AG04450 (cell line): ENCODE measurements at regions not wholly inside any gene's neighbourhood (a gene's known extent, or its start where the extent isn't known, plus 50 kb on each side); places are given as distances from the start of the nearest gene placed in this dataset.

Experiments
- CTCF ChIA-PET: fragments of 300-600, 350-600 bp; formaldehyde crosslinking; extraction: SDS; loops from one replicate; lab custom pipeline; 2022; ENCODE audit warnings: antibody characterized with exemption, inconsistent platforms; lab: Charles Lee
- POLR2A ChIA-PET: fragments of 350-600 bp; formaldehyde crosslinking; extraction: SDS; loops from one replicate; lab custom pipeline; 2021; ENCODE audit warnings: antibody characterized with exemption, inconsistent platforms; lab: Yijun Ruan, JAX
- DNase-seq: peaks from one replicate; pipeline ENCODE4 v3.0.0-alpha.2; 2011; ENCODE audit warnings: low read depth, low spot score
- H3K27ac ChIP-seq: one replicate; pipeline ENCODE4 v1.5.1; 2012; ENCODE audit warnings: low read depth, low read length, control low read depth
- H3K27me3 ChIP-seq: one replicate; pipeline ENCODE4 v1.6.0; 2012; ENCODE audit warnings: low read length; ENCODE audit not compliant: control insufficient read depth, insufficient read depth
- H3K4me3 ChIP-seq: 2 replicates; pipeline ENCODE4 v1.5.1; 2011; ENCODE audit warnings: mild to moderate bottlenecking, low read depth, low read length, control low read depth
- H3K9me3 ChIP-seq: 2 replicates; pipeline ENCODE4 v1.5.1; 2012; ENCODE audit warnings: low read length; ENCODE audit not compliant: control insufficient read depth, insufficient read depth
- TF ChIP-seq, protein P1 (sequence below): IDR thresholded peaks from 2 replicates; pipeline ENCODE4 v1.5.1; 2011; ENCODE audit warnings: low read depth, low read length, control low read depth, inconsistent platforms

- Histone ChIP-seq H3K27me3 (peaks cover 2% of the 10 kb centered on the region), H3K27ac (no peak overlapping the region), H3K4me3 (no peak overlapping the region), H3K9me3 (peaks cover 9% of the 10 kb centered on the region; the same call in 1 of the 2 replicates)
- TF ChIP-seq, protein P1, sequence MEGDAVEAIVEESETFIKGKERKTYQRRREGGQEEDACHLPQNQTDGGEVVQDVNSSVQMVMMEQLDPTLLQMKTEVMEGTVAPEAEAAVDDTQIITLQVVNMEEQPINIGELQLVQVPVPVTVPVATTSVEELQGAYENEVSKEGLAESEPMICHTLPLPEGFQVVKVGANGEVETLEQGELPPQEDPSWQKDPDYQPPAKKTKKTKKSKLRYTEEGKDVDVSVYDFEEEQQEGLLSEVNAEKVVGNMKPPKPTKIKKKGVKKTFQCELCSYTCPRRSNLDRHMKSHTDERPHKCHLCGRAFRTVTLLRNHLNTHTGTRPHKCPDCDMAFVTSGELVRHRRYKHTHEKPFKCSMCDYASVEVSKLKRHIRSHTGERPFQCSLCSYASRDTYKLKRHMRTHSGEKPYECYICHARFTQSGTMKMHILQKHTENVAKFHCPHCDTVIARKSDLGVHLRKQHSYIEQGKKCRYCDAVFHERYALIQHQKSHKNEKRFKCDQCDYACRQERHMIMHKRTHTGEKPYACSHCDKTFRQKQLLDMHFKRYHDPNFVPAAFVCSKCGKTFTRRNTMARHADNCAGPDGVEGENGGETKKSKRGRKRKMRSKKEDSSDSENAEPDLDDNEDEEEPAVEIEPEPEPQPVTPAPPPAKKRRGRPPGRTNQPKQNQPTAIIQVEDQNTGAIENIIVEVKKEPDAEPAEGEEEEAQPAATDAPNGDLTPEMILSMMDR = no peak
- CTCF ChIA-PET = interaction anchor here (0.6 kb wide), 1 partner anchor 21 kb away, joined by 5 read pairs; no protein-coding TSS in a partner anchor
- POLR2A ChIA-PET = no interaction called here
- DNase-seq = no peak
Observed at GRCh38 chr17:68179236-68179925, 68.5 kb upstream of the AMZ2 start.

DNA sequence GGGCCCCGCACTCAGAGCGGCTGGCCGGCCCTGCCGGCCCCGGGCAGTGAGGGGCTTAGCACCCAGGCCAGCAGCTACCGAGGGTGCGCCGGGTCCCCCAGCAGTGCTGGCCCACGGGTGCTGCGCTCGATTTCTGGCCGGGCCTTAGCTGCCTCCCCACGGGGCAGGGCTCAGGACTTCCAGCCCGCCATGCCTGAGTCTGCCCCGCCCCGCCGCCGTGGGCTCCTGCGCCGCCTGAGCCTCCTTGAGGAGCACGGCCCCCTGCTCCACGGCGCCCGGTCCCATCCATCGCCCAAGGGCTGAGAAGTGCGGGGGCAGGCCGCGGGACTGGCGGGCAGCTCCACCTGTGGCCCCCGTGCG lies 67.9 kb upstream of the AMZ2 start:
- Histone ChIP-seq H3K4me3 (no peak overlapping the region), H3K27me3 (peaks cover 2% of the 10 kb centered on the region), H3K27ac (no peak overlapping the region), H3K9me3 (peaks cover 9% of the 10 kb centered on the region; the same call in 1 of the 2 replicates)
- no peak for DNase-seq
- ChIA-PET CTCF (interaction anchor here (0.6 kb wide), 1 partner anchor 20 kb away, joined by 5 read pairs; no protein-coding TSS in a partner anchor), POLR2A (no interaction called here)
- TF ChIP-seq, protein P1 = no peak

DNA sequence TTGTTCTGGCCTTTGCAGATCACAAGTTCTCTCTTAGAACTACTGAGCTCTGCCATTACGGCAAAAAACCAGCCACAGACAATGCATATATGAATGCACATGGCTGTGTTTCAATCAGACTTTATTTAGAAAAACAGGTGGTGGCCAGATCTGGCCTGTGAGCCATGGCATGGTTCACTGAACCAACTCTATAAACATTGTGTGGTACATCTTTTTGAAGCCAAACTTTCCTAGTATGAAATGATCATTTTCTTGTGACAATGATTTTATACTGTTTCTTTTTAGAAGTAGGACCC lies 65.9 kb upstream of the AMZ2 start:
- ChIA-PET CTCF (interaction anchor here (1.1 to 2.0 kb wide), 2 partner anchors 10 to 19 kb away, joined by 8 to 10 read pairs; no protein-coding TSS in a partner anchor), POLR2A (interaction anchor here (0.6 kb wide), 1 partner anchor 133 kb away, joined by 5 read pairs; no protein-coding TSS in a partner anchor)
- TF ChIP-seq, protein P1 = no peak
- peaks cover 2% of the 10 kb centered on the region for H3K27me3 ChIP-seq
- peaks cover 4% of the 10 kb centered on the region; the same call in 1 of the 2 replicates for H3K9me3 ChIP-seq
- H3K4me3 ChIP-seq = no peak overlapping the region
- no peak overlapping the region for H3K27ac ChIP-seq
- no peak for DNase-seq

- peaks cover 4% of the 10 kb centered on the region; the same call in 1 of the 2 replicates for H3K9me3 ChIP-seq
- ChIA-PET CTCF (no interaction called here), POLR2A (no interaction called here)
- peaks cover 2% of the 10 kb centered on the region for H3K27me3 ChIP-seq
- H3K27ac ChIP-seq = no peak overlapping the region
- no peak for DNase-seq
- TF ChIP-seq, protein P1 = no peak
- no peak overlapping the region for H3K4me3 ChIP-seq
Observed at GRCh38 chr17:68182940-68183551, 64.8 kb upstream of the AMZ2 start.

DNA sequence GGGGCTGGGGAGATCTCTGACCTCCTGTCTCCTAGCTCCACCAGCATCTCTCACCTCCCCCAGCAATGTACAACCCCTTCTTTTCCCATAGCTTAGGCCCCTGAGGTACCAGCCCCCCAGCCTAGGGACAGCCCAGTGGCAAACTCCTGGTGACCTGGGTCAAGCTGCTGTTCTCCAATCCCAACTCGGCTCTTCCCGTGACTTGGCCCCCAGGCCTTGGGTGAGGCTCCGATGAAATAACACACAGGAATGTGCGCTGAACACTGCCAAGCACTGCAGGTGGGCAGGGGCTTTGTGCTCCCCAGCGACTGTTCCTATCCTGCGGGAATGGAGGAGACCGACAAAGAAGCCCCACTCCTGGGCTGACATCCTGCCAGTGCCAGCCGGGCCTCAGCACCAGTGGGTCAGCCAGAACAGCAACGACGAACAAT lies 63.7 kb upstream of the AMZ2 start:
- no peak for DNase-seq
- TF ChIP-seq, protein P1 = no peak
- ChIA-PET CTCF (no interaction called here), POLR2A (no interaction called here)
- H3K27ac ChIP-seq = no peak overlapping the region
- no peak overlapping the region for H3K4me3 ChIP-seq
- peaks cover 2% of the 10 kb centered on the region for H3K27me3 ChIP-seq
- peaks cover 4% of the 10 kb centered on the region; the same call in 1 of the 2 replicates for H3K9me3 ChIP-seq
